Kidney (tissue), 13 donors: ENCODE measurements at regions not wholly inside any gene's neighbourhood (a gene's known extent, or its start where the extent isn't known, plus 50 kb on each side); places are given as distances from the start of the nearest gene placed in this dataset.
A peak's percentile ranks its signal among the peaks of the same experiment; 100 is the strongest.

Experiments
- DNase-seq, 5 donors: peaks; one replicate each; pipeline ENCODE4 v3.0.0-alpha.2; 2013 to 2020
- FAIRE-seq: peaks from 2 replicates; lab custom pipeline; 2012; peaks lifted over from hg19 to GRCh38; lab: Jason Lieb, UNC
- H3K27ac ChIP-seq, 2 donors: one replicate each; pipeline ENCODE4 v1.7.0; 2013; ENCODE audit warnings: low read depth in 2 of 2, low read length in 2 of 2, inconsistent platforms in 1 of 2
- H3K27me3 ChIP-seq: one replicate; pipeline ENCODE4 v1.7.1; 2013; ENCODE audit warnings: low read length, inconsistent platforms; ENCODE audit not compliant: control insufficient read depth, insufficient read depth
- H3K36me3 ChIP-seq, 3 donors: one replicate each; pipeline versions ENCODE4 v1.7.0 to v1.7.1; 2013; ENCODE audit warnings: low read length in 3 of 3, control low read depth in 1 of 3, inconsistent platforms in 1 of 3; ENCODE audit not compliant: insufficient read depth in 3 of 3, control insufficient read depth in 2 of 3
- H3K4me1 ChIP-seq, 3 donors: one replicate each; pipeline versions ENCODE4 v1.7.0 to v1.7.1; 2013; ENCODE audit warnings: low read length in 3 of 3, inconsistent platforms in 1 of 3, low read depth in 1 of 3; ENCODE audit not compliant: control insufficient read depth in 2 of 3, insufficient read depth in 2 of 3
- H3K4me3 ChIP-seq, 3 donors: one replicate each; pipeline versions ENCODE4 v1.7.0 to v1.8.1; 2013; ENCODE audit warnings: low read length in 3 of 3, control low read depth in 1 of 3, inconsistent platforms in 1 of 3
- H3K9ac ChIP-seq, 3 donors: one replicate each; pipeline versions ENCODE4 v1.7.0 to v1.7.1; 2013; ENCODE audit warnings: low read length in 3 of 3, control low read depth in 1 of 3, inconsistent platforms in 1 of 3
- H3K9me3 ChIP-seq, 3 donors: one replicate each; pipeline versions ENCODE4 v1.7.0 to v1.7.1; 2013; ENCODE audit warnings: low read length in 3 of 3, control low read depth in 1 of 3, inconsistent platforms in 1 of 3; ENCODE audit not compliant: control insufficient read depth in 2 of 3, insufficient read depth in 1 of 3
- intact Hi-C: fragments of 100-400 bp; cut with DNase I; formaldehyde crosslinking; loops from one replicate; pipeline ENCODE4 v1.11.1; 2022
- TF ChIP-seq, protein P1 (sequence below): IDR thresholded peaks from 3 replicates; pipeline ENCODE4 v1.5.1; 2012; ENCODE audit warnings: mild to moderate bottlenecking, moderate library complexity, borderline replicate concordance; ENCODE audit not compliant: insufficient read depth; ENCODE audit errors: extremely low read depth
- donor health status: control.
- donor health status: control.
- donor health status: control.
- donor health status: control.
- donor health status: control.
- donor health status: DM: yes; HTN: yes; CAD: no.
- donor health status: Normal renal cell carcinoma (clear cell type).

DNA sequence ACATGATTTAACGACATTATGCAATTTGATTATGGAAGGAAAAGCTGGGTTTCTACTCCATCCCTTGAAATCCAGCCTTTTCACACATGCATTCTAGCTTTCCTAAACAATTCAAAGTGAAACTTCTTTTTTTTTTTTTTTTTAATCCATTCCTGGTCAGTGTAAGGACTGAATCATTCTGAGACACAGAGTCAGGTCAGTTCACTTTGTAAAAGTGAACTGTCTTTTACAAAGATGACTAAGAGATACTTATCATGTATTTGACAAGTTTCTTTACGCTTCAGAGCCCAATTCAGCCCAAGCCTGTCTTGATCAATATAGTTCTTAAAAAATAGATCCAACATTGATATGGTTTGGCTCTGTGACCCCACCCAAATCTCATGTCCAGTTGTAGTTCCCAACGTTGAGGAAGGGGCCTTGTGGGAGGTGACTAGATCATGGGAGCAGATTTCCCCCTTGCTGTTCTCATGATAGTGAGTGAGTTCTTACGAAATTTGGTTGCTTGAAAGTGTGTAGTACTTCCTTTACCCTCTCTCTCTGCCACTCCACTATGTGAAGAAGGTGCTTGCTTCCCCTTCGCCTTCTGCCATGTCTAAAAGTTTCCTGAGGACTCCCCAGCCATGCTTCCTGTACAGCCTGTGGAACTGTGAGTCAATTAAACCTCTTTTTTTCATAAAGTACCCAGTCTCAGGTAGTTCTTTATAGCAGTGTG lies 345.6 kb upstream of the THBS1 start:
- TF ChIP-seq, protein P1, sequence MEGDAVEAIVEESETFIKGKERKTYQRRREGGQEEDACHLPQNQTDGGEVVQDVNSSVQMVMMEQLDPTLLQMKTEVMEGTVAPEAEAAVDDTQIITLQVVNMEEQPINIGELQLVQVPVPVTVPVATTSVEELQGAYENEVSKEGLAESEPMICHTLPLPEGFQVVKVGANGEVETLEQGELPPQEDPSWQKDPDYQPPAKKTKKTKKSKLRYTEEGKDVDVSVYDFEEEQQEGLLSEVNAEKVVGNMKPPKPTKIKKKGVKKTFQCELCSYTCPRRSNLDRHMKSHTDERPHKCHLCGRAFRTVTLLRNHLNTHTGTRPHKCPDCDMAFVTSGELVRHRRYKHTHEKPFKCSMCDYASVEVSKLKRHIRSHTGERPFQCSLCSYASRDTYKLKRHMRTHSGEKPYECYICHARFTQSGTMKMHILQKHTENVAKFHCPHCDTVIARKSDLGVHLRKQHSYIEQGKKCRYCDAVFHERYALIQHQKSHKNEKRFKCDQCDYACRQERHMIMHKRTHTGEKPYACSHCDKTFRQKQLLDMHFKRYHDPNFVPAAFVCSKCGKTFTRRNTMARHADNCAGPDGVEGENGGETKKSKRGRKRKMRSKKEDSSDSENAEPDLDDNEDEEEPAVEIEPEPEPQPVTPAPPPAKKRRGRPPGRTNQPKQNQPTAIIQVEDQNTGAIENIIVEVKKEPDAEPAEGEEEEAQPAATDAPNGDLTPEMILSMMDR: no peak
- Histone ChIP-seq H3K9me3 (no peaks in the 10 kb centered on the region), H3K4me3 (no peak overlapping the region), H3K4me1 (no peaks in the 10 kb centered on the region), H3K27ac (no peak overlapping the region), H3K9ac (no peak overlapping the region), H3K27me3 (no peaks in the 10 kb centered on the region), H3K36me3 (no peaks in the 10 kb centered on the region)
- DNase-seq (no peak), FAIRE-seq (no peak)
- intact Hi-C loops: no loop called here

DNA sequence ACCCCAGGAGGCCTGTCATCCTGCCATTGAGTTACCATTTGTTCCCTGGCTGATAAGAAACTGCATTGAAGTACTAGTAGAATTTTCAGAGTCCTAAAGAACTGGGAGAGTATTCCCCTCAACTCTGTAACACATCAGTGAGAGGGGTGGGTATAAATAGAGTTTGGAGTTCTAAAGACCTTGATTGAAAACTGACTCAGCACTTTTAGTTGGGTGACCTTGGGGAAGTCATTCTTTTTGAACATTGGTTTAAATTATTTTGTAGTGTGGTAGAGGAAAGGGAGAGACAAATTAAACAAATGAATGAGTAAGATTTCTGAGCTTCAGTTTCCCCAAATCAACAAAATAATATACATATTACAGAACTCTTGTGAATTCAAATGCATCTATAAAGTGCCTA lies 344.5 kb upstream of the THBS1 start:
- no peak overlapping the region for H3K4me3 ChIP-seq
- FAIRE-seq (no peak), DNase-seq (no peak)
- no peaks in the 10 kb centered on the region for H3K27me3 ChIP-seq
- H3K9me3 ChIP-seq: no peaks in the 10 kb centered on the region
- intact Hi-C loops: no loop called here
- TF ChIP-seq, protein P1: no peak
- H3K4me1 ChIP-seq: no peaks in the 10 kb centered on the region
- no peak overlapping the region for H3K27ac ChIP-seq
- no peaks in the 10 kb centered on the region for H3K36me3 ChIP-seq
- H3K9ac ChIP-seq: no peak overlapping the region

DNA sequence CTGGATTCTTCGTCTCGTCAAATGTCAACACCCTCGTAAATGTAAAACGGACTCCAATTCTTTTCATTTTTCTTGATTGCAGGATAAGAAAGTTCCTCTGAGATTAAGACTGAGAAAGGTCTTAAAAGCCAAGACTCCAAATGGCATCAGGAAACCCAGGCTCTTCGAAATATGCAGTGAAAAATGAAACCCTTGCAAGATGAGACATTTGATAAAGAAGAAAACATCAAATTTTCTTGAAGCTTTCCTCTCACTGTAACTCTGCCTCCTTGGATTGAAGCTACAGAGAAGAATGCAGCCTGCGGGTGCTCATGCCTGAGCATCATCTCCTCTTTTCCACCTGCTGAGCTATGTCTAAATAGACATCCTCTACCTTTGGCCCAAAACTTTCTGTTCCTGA lies 342.4 kb upstream of the THBS1 start:
- Histone ChIP-seq H3K9me3 (no peaks in the 10 kb centered on the region), H3K4me3 (no peak overlapping the region), H3K36me3 (no peaks in the 10 kb centered on the region), H3K4me1 (no peaks in the 10 kb centered on the region), H3K27me3 (no peaks in the 10 kb centered on the region), H3K9ac (no peak overlapping the region), H3K27ac (no peak overlapping the region)
- TF ChIP-seq, protein P1: no peak
- FAIRE-seq: no peak
- intact Hi-C loops: no loop called here
- DNase-seq: no peak

DNA sequence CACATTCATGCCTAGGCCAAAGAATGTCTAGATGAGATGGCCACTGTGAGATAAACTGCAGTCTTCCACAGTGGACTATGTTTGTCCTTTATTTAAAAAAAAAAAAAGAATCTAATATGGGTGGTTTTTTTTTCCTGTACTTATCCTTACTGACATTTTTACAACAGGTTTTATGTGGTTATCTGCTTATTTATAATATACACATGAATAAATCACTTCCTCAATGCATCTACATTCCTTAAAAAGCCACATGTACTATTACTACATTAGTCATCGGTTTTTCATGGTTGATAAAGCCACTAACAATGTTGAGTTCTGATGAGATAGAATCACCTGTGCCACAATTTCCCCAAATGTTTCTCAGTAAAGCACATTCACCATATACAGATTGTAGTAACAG lies 341.3 kb upstream of the THBS1 start:
- H3K9me3 ChIP-seq: no peaks in the 10 kb centered on the region
- TF ChIP-seq, protein P1: no peak
- no peaks in the 10 kb centered on the region for H3K36me3 ChIP-seq
- H3K9ac ChIP-seq: no peak overlapping the region
- intact Hi-C loops: no loop called here
- no peaks in the 10 kb centered on the region for H3K4me1 ChIP-seq
- no peak for FAIRE-seq
- no peak overlapping the region for H3K27ac ChIP-seq
- no peaks in the 10 kb centered on the region for H3K27me3 ChIP-seq
- peak in 1 of 5 donors; percentile 4 for DNase-seq
- no peak overlapping the region for H3K4me3 ChIP-seq
